Erythroblast (primary cell): ENCODE measurements at regions not wholly inside any gene's neighbourhood (a gene's known extent, or its start where the extent isn't known, plus 50 kb on each side); places are given as distances from the start of the nearest gene placed in this dataset.

ENCODE experiments used
- GATA1 ChIP-seq: IDR thresholded peaks from 2 replicates; pipeline ENCODE4 v1.6.1; 2011; ENCODE audit warnings: low read depth, mild to moderate bottlenecking, control low read depth, low read length, moderate library complexity
- POLR2A ChIP-seq: IDR thresholded peaks from 2 replicates; pipeline ENCODE4 v1.6.1; 2011; ENCODE audit warnings: mild to moderate bottlenecking, low read length

GRCh38 chr7:123329988-123330643 is 130.3 kb upstream of the SLC13A1 start:
- no peak for TF ChIP-seq POLR2A
- TF ChIP-seq GATA1 = no peak
